Ectodermal cell (in vitro differentiated cells): ENCODE measurements at regions not wholly inside any gene's neighbourhood (a gene's known extent, or its start where the extent isn't known, plus 50 kb on each side); places are given as distances from the start of the nearest gene placed in this dataset.

ENCODE experiments used
- H3K27ac ChIP-seq: 2 replicates; pipeline ENCODE4 v1.7.0; 2013; ENCODE audit warnings: mild to moderate bottlenecking, low read depth, low read length; ENCODE audit not compliant: insufficient read depth, poor library complexity, severe bottlenecking
- H3K27me3 ChIP-seq: 2 replicates; pipeline ENCODE4 v1.7.0; 2013; ENCODE audit warnings: mild to moderate bottlenecking, low read length; ENCODE audit not compliant: insufficient read depth, control insufficient read depth, poor library complexity, severe bottlenecking
- H3K36me3 ChIP-seq: one replicate; pipeline ENCODE4 v1.7.0; 2013; ENCODE audit warnings: low read length; ENCODE audit not compliant: control insufficient read depth, insufficient read depth
- H3K4me1 ChIP-seq: one replicate; pipeline ENCODE4 v1.7.0; 2013; ENCODE audit warnings: low read length; ENCODE audit not compliant: control insufficient read depth, insufficient read depth
- H3K4me3 ChIP-seq: 2 replicates; pipeline ENCODE4 v1.7.0; 2013; ENCODE audit warnings: low read depth, low read length, control low read depth; ENCODE audit not compliant: insufficient read depth
- H3K9me3 ChIP-seq: 2 replicates; pipeline ENCODE4 v1.7.0; 2013; ENCODE audit warnings: mild to moderate bottlenecking, low read length, moderate library complexity; ENCODE audit not compliant: control insufficient read depth
- WGBS, 2 experiments: methylation state at CpG; one replicate each; pipeline ENCODE4 v1.1.7; 2013; ENCODE audit warnings: missing lambda C conversion rate in 2 of 2; 5-methylcytosine and 5-hydroxymethylcytosine counted together

DNA sequence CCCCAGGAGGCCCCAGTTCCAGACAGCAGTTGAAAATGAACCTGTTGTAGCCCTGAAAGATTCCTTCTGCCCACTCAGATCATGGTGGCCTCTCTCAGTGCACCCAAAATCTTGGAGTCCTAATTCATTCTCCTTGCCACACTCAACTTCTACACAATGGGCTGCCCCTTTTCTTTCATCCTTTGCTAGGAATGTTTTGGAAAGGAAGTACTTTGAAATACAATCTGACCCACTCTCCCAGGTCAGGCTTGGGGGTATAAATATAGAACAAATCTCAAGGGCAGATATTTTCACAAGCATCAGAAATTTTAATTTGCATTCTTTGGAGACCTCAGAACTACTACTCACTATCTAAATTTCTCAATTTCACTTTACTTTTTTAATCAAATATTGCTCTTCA is 103.2 kb upstream of the SH3BP4 start:
- Histone ChIP-seq H3K4me1 (peaks cover 8% of the 10 kb centered on the region), H3K27ac (no peak overlapping the region), H3K36me3 (no peaks in the 10 kb centered on the region), H3K27me3 (no peaks in the 10 kb centered on the region), H3K9me3 (no peaks in the 10 kb centered on the region), H3K4me3 (no peak overlapping the region)

DNA sequence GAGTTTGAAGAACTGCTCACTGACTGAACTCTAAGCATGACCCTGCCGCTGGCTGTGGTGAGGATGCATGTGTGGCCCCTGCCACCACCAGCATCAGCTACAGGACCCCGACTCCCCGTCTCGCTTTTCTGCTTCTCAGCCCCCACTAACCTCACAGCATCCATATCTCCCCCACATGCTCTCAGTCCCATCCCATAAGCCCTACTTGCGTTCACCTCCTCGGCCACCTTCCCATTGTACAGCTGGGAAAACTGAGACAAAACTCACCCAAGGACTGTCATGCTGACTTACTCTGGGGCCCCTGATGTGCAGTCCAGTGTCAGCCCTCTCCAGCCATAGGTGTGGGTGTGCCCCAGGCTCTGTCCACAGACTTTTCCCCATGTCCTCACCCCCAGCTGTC is 104.2 kb upstream of the SH3BP4 start:
- H3K4me3 ChIP-seq = no peak overlapping the region
- WGBS, 2 experiments = 95 to 97% methylated on average over 6 of the region's 6 CpGs
- H3K9me3 ChIP-seq = no peaks in the 10 kb centered on the region
- H3K27ac ChIP-seq = no peak overlapping the region
- H3K4me1 ChIP-seq = peaks cover 8% of the 10 kb centered on the region
- H3K36me3 ChIP-seq = no peaks in the 10 kb centered on the region
- H3K27me3 ChIP-seq = no peaks in the 10 kb centered on the region

DNA sequence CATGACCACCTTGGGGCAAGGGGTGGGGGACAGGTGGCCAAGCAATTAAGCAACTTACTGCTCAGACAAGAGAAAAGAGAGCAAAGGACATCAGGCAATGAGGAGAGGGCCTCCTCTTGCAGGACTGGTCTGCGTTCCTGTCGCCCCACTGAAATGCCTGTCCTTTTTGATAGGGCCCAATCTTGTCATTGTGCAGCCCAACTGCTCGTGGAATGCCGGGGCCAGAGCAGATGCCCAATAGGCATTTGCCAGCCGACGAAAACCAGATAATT is 104.5 kb upstream of the SH3BP4 start:
- 94 to 95% methylated on average over 6 of the region's 6 CpGs for WGBS, 2 experiments
- Histone ChIP-seq H3K4me1 (peaks cover 8% of the 10 kb centered on the region), H3K36me3 (no peaks in the 10 kb centered on the region), H3K9me3 (no peaks in the 10 kb centered on the region), H3K4me3 (no peak overlapping the region), H3K27ac (no peak overlapping the region), H3K27me3 (no peaks in the 10 kb centered on the region)

DNA sequence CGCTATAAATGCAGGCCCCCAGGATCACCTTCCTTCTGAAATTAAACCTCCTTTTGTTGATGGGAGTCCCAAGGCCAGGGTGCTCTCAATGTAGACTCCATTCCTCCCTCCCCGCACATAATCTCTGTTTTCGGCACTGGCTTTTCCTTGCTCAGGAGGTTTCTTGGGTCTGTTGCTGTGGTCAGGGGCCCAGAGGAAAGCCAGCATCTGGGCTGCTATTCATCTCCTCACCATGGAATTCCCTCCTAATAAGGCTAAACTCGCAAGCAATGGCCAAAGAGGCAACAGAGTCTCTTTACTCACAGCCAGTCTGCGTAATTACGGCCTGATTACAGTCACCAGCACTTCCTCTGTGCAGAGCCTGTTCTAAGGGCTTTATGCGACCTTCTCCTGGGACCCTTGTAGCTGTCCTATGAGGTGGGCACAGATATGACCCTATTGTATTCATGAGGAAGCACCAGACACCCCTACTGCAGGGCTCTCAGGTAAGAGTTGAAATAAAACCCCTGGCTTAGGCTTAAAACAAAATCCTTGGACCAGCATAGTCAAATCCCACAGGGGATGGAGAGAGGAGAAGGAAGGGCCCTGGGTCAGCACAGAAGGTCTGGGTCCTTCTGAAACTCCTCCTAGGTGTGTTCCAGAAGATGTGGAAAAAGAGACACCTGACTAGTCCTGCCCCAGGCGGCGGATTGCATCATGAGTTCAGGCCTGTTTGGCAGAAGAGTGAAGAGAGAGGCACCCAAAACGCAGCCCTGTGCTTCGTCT is 105.0 kb upstream of the SH3BP4 start:
- Histone ChIP-seq H3K27ac (no peak overlapping the region), H3K27me3 (no peaks in the 10 kb centered on the region), H3K9me3 (no peaks in the 10 kb centered on the region), H3K4me3 (no peak overlapping the region), H3K4me1 (peaks cover 8% of the 10 kb centered on the region), H3K36me3 (no peaks in the 10 kb centered on the region)
- WGBS, 2 experiments = 89 to 93% methylated on average over 11 of the region's 11 CpGs

DNA sequence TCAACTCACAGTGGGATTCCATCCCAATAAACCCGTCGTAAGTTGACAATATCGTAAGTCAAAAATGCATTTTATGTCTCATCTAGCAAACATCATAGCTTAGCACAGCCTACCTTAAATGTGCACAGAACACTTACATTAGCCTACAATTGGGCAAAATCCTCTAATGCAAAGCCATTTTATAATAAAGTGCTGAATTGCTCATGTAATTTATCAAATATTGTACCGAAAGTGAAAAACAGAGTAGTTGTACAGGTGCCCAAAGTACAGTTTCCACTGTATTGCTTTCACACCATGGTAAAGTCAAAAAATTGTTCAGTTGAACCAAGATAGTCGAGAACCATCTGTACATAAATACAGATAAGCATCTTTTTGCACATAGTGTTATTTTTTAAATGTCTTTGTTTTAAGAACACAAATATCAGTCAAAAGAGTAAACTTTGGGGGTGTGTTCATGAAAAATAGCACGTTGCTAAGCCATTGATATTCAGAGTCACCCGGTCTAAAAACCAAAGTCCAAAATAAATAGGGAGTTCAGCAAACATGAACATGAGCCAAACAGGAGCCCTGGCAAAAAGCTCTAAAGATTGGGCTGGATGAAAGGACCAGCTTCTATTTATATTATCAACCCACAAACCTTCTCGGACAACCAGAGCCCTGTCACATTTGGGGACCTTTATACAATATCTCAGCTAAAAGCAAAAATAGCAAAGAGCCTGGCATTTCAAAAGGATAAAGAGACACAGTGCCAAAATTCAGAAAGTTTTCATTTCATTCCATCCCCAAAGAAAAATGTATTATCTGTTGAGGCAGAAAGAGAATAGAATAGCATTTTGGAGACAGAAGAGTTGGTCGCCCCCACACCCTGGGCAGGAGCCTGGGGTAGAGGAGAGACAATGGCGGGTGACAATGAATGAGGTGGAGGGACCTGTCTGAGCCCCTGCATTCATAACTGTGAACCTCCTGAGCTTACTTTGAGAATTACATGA is 105.9 kb upstream of the SH3BP4 start:
- H3K36me3 ChIP-seq = no peaks in the 10 kb centered on the region
- no peak overlapping the region for H3K4me3 ChIP-seq
- 93 to 95% methylated on average over 9 to 10 of the region's 10 CpGs for WGBS, 2 experiments
- no peaks in the 10 kb centered on the region for H3K9me3 ChIP-seq
- H3K27me3 ChIP-seq = no peaks in the 10 kb centered on the region
- no peak overlapping the region for H3K27ac ChIP-seq
- H3K4me1 ChIP-seq = peaks cover 15% of the 10 kb centered on the region

DNA sequence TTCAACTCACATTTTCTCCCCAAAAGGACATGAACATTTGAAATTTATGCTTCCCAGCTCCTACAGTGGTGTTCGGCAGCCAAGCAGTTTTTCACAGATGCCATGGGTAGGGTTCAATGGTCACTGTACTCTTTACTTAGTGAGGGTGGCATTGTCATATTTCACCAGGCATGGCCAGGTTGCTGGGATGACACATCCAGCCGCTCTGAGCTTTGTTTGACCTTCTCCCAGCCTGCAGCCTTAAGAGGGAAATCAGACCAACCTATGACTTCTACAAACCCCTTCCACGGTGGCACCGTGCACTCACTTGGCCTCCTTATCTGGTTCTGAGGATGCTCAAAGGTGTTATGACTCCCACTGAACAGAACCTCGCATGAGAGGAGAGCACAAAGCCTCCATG is 108.4 kb upstream of the SH3BP4 start:
- peaks cover 21% of the 10 kb centered on the region for H3K4me1 ChIP-seq
- H3K36me3 ChIP-seq = no peaks in the 10 kb centered on the region
- no peak overlapping the region for H3K27ac ChIP-seq
- WGBS, 2 experiments = 92% methylated on average over 5 of the region's 5 CpGs
- no peaks in the 10 kb centered on the region for H3K27me3 ChIP-seq
- H3K4me3 ChIP-seq = no peak overlapping the region
- H3K9me3 ChIP-seq = no peaks in the 10 kb centered on the region

DNA sequence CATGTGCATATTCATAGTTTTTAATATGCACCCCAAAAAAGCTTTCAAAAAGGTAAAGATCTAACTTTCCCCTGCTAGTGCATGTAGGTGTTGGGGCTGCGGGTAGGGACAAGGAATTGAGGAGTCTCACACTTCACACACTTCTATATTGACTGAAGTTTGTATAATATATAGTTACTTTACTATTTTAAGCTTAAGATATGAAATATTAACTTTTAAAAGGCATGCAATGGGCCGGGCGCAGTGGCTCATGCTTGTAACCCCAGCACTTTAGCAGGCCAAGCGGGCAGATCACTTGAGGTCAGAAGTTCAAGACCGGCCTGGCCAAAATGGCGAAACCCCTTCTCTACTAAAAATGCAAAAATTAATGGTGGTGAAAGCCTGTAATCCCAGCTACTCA is 109.1 kb upstream of the SH3BP4 start:
- H3K4me1 ChIP-seq = peaks cover 20% of the 10 kb centered on the region
- H3K4me3 ChIP-seq = no peak overlapping the region
- no peaks in the 10 kb centered on the region for H3K36me3 ChIP-seq
- H3K9me3 ChIP-seq = no peaks in the 10 kb centered on the region
- H3K27me3 ChIP-seq = no peaks in the 10 kb centered on the region
- H3K27ac ChIP-seq = no peak overlapping the region
- 95 to 97% methylated on average over 5 of the region's 6 CpGs for WGBS, 2 experiments

DNA sequence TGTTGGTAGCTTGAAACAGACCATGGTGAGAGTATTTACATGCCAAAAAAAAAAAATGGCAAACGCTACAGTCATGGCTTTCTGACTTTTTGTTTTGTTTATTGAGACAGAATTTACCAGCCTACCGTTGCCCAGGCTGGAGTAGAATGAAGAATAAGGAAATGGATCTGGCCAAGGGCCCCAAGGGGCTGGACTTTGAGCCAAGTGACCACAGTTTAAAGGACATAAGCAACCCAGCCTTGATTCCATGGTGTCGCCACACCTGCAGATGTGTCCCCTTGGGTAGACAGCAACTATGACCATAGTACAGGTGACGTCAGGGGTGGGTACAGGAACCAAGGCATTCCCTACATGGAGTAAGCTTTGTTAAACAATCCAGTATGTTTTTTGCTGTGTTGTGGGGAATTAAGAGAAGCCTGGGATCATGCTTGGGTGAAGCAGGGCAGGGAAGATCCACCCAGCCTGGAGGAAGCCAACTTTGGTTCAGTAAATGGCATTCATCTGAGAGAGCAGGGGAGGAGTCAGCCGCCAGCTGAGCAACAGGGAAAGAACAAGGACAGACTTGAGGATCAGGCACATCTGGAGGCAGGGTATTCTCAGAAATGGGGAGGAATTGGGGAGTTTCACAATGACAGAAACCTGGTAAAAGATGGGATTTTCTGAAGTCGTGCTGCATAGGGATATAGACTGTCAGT is 110.3 kb upstream of the SH3BP4 start:
- Histone ChIP-seq H3K27me3 (no peaks in the 10 kb centered on the region), H3K4me3 (no peak overlapping the region), H3K9me3 (no peaks in the 10 kb centered on the region), H3K27ac (no peak overlapping the region), H3K36me3 (no peaks in the 10 kb centered on the region), H3K4me1 (peaks cover 15% of the 10 kb centered on the region)
- WGBS, 2 experiments = 82 to 83% methylated on average over 6 of the region's 6 CpGs

DNA sequence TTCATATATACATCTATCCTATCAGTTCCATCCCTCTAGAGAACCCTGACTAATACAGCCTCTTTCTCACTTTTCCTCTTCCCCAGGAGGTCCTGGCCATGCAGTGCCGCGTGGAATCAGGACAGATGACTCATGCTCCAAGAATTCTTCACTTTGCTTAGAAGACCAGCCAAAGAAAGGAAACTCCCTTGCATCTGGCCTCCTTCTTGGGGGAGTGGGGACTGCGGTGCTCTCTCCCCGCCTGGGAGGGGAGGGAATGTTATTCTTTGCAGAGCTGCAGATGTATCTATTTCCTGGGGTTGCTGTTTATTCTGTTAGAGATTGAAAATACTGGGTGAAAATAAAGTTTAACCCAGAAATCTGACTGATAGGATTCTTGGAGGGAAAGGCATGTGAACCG is 111.5 kb upstream of the SH3BP4 start:
- Histone ChIP-seq H3K4me1 (peaks cover 15% of the 10 kb centered on the region), H3K9me3 (no peaks in the 10 kb centered on the region), H3K4me3 (no peak overlapping the region), H3K27me3 (no peaks in the 10 kb centered on the region), H3K27ac (no peak overlapping the region), H3K36me3 (no peaks in the 10 kb centered on the region)
- 26 to 43% methylated on average over 4 to 5 of the region's 5 CpGs for WGBS, 2 experiments

DNA sequence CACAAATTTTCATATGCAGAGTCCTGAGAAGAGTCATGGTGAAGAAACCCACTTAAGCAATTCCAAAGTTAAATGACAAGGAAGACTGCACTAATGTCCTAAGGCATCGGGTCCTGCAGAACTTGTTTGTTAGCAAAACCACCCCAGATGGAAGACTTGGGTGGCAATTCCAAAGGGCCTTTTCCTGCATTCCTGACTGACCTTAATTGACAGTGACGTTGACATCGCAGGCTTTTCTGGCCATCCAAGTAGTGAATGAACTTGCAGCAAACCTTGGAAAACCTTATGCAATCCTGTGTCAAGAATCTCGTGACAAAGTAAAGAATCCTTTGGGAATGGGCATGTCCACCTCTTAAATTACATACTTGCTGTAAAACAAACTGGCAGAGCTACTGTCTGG is 112.5 kb upstream of the SH3BP4 start:
- H3K9me3 ChIP-seq = no peaks in the 10 kb centered on the region
- no peak overlapping the region for H3K27ac ChIP-seq
- no peak overlapping the region for H3K4me3 ChIP-seq
- WGBS, 2 experiments = 93% methylated on average over 4 of the region's 4 CpGs
- H3K4me1 ChIP-seq = peaks cover 15% of the 10 kb centered on the region
- no peaks in the 10 kb centered on the region for H3K27me3 ChIP-seq
- no peaks in the 10 kb centered on the region for H3K36me3 ChIP-seq
